ENCODE measurements at regions not wholly inside any gene's neighbourhood (a gene's known extent, or its start where the extent isn't known, plus 50 kb on each side); places are given as distances from the start of the nearest gene placed in this dataset.
"Not testable (repeated sequence)": the region's sequence is repeated elsewhere in the genome, so short reads cannot be mapped to it uniquely, and the experiment has no call there.

GRCh38 chr13:19085876-19086275 is 95.7 kb downstream of the TUBA3C start:
- H3K27ac ChIP-seq = no peak overlapping the region
- no peak for TF ChIP-seq CTCF (conservative IDR thresholded peaks at IDR 0.05)
- TF ChIP-seq ZFX (IDR thresholded peaks at IDR 0.05) = no peak

GRCh38 chr13:19085258-19085657 is 96.4 kb downstream of the TUBA3C start:
- no peak overlapping the region for H3K27ac ChIP-seq
- TF ChIP-seq ZFX (IDR thresholded peaks at IDR 0.05) = no peak
- no peak for TF ChIP-seq CTCF (conservative IDR thresholded peaks at IDR 0.05)

GRCh38 chr13:19083340-19083739 is 98.3 kb downstream of the TUBA3C start:
- TF ChIP-seq CTCF (conservative IDR thresholded peaks at IDR 0.05) (no peak), ZFX (IDR thresholded peaks at IDR 0.05) (no peak)

GRCh38 chr13:19075418-19075817 is 106.2 kb downstream of the TUBA3C start:
- no peak overlapping the region for H3K27ac ChIP-seq
- TF ChIP-seq CTCF (conservative IDR thresholded peaks at IDR 0.05) (no peak), ZFX (IDR thresholded peaks at IDR 0.05) (no peak)

More at GRCh38 chr13:19083340-19083739, 98.3 kb downstream of the TUBA3C start:
- H3K27ac ChIP-seq = no peak overlapping the region

- TF ChIP-seq CTCF (conservative IDR thresholded peaks at IDR 0.05) (no peak), ZFX (IDR thresholded peaks at IDR 0.05) (no peak)
- no peak overlapping the region for H3K27ac ChIP-seq
Measured at GRCh38 chr13:19074519-19074918, 107.1 kb downstream of the TUBA3C start.

GRCh38 chr13:19074106-19074505 is 107.5 kb downstream of the TUBA3C start:
- H3K27ac ChIP-seq = not testable (repeated sequence)

- not testable (repeated sequence) for H3K27ac ChIP-seq
Measured at GRCh38 chr13:19072956-19073706, 108.5 kb downstream of the TUBA3C start.

- TF ChIP-seq CTCF (conservative IDR thresholded peaks at IDR 0.05) = no peak
- H3K27ac ChIP-seq = no peak overlapping the region
Measured at GRCh38 chr13:19072543-19072942, 109.1 kb downstream of the TUBA3C start.
